Cerebellar cortex (tissue), 1 donor: ENCODE measurements at regions not wholly inside any gene's neighbourhood (a gene's known extent, or its start where the extent isn't known, plus 50 kb on each side); places are given as distances from the start of the nearest gene placed in this dataset.
A peak's percentile ranks its signal among the peaks of the same experiment; 100 is the strongest.

ENCODE experiments used
- DNase-seq: peaks from one replicate; pipeline ENCODE4 v3.0.0-alpha.2; 2015; ENCODE audit warnings: low spot score

DNA sequence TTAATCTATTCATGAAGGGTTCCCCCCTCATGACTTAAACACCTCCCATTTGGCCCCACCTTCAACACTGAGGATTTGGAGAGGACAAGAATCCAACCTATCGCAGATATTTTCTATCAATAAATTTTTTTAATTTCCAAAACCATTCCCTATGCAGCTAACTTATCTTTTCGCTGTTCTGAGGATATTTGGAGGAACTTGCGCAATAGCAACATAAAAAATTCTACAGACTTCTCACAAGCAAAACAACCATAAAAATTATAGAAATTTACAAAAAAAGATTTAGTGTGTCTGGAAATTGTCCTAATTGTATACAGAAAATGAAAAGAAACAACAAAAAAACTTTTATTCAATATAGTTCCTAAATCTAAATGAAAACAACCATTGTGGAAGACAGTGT, 1472.7 kb upstream of the ZEB2 start:
- DNase-seq: no peak

DNA sequence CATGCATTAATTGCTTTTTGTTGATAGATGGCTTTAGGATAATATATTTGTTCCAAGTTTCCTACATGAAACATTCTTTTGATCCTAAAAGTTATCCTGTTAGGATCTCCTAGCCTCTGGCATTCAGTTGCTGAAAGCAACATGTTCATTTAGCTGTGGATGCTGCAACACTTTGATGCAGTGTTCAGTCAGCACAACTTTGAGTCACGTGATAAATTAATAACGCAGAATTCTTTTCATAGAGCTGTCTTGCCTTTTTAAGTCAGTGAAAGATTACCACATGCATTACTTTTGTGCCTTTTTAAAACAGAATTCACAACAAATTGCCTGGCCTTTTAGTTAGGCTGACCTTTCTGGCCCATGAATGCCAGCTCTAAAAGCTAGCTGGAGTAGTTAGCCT, 1467.9 kb upstream of the ZEB2 start:
- no peak for DNase-seq

DNA sequence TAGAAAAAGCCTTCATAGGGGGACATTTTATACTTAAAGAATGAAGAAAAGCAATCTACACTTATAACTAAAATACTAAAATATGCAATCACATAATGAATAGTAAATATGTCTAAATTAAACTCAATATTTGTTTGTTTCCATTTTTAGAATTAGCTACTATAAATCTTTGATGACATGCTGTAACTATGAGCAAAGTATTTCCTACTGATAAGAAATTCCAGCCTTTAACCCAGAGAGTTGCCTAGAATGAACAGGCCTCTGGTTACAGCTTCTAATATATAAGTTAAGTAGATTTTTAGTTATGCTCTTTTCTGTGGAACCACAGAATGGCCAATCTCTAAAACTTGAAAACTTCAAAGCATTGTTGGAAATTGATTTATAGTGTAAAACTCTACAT, 1465.6 kb upstream of the ZEB2 start:
- no peak for DNase-seq

DNA sequence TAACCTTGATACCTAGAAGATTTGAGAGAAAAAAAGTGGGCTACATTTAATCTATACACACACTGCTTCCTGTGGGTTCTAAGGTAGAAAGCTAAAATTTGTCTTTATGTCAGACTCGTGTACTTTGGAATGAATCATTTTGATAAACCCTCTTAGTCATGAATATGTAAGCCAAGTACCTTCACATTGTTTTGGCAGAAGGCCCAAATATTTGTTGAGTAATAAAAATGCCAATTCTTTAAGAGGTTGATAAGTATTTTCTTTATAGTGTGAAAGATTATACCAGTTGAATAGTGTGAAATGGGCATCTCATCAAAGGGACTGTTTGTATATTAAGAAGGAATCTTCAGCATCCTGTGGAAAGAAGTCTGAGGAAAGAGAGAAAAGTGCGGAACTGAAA, 1464.7 kb upstream of the ZEB2 start:
- no peak for DNase-seq

DNA sequence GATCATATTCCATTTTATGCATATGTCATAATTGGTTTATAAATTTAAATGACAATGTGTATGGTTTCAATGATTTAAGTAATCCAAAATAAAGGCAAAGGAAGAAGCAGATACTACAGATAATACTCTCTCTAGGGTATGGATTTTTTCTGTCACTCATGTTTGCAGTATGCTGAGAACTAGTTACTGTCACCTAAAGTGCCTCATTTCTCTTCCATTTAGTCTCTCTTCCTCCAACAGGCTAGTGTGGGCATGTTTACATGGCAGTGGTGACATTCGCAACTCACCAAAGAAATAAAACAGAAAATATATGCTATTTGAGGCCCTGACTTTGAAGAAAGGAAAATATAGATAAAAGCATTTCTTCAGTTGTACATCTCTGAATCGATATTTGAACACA, 1460.4 kb upstream of the ZEB2 start:
- DNase-seq: no peak

DNA sequence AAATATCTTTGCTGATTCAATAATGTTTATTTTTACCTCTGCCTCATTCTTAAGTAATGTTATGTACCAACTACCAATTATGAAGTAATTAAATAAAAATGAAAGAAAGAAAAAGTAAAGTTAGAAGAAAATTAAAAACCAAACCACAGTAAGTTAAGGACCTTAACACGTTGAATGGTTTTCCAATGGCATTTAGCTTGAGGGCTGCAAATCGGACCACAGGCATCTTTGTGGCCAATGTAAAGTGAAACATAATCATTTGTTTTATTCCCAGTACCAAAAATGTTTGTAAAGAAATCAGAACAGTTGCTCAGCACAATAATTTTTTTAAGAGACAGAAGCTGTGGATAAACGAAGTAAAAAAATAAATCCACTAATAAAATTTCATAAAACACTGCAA, 1455.5 kb upstream of the ZEB2 start:
- DNase-seq: no peak

DNA sequence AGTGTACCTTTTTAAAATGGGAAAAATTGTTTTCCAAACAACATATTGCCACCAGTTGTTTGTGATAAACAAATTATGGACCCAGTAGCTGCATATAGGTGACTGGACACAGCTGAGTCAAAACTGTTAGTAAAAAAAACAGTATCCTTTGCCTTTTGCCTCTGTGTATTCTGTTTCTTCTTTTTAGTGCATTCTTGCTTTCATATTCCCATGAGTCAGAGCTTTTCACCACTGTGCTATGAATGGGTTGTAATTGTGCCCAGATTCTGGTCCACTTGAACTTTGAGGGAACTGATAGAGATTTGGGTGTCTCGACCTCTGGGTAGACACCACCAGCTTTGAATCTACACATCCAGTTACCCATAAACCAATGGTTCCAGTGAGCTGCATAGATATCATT, 1441.9 kb upstream of the ZEB2 start:
- no peak for DNase-seq

DNA sequence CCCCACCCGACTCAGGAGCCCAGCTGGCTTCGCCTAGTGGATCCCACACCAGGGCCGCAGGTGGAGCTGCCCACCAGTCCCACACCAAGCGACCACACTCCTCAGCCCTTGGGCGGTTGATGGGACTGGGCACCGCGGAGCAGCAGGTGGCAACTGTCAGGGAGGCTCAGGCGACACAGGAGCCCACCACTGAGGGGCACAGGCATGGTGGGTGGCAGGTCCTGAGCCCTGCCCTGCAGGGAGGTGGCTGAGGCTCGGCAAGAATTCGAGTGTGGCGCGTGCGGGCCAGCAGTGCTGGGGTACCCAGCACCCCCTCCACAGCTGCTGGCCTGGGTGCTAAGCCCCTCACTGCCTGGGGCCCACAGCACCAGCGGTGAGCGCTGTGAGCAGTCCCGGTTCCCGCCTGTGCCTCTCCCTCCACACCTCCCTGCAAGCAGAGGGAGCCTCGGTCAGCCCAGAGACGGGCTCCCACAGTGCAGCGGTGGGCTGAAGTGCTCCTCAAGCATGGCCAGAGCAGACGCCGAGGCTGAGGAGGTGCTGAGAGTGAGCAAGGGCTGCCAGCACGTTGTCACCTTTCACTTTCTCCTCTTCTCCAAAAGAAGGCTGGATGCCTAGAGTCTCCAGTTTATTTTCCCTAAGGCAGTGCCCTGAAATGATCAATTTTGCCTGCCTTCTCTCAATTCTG, 1440.7 kb upstream of the ZEB2 start:
- DNase-seq: no peak

DNA sequence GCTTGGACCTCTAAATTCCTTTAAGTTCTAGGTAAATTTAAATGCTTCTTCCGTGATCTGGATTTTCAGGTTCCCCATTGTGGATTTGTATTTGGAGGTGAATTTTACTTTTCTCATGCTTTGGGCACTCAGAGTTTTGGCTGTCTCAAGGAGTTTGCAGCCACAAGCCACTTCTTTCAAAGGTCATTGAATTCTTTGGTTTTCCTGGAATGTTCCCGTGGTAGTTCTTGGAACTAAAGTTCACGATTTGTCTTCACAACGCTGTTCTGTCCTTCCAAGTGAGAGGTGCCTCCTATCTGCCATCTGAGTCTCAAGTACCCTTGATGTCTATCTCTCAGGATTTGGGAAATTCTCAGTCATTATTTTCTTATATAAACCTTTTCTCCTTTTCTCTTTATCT, 1438.7 kb upstream of the ZEB2 start:
- DNase-seq: no peak

DNA sequence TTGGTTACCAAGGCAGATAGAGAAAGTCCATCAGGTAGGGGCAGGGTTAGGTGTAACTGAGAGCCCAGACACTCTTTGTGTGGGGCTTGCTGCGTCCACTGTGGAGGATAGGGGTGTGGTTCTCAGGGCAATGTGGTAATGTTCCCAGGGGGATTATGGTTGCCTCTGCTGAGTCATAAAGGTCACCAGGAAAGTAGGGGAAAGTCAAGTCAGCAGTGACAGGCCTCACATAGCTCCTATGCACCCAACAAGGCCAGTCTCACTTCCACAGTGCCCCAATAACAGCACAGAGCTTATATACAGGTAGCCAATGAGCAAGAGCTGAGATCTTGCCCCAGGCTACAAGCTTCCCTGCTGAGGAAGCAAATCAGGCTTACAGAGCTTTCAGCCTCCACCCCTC, 1438.0 kb upstream of the ZEB2 start:
- DNase-seq: no peak

DNA sequence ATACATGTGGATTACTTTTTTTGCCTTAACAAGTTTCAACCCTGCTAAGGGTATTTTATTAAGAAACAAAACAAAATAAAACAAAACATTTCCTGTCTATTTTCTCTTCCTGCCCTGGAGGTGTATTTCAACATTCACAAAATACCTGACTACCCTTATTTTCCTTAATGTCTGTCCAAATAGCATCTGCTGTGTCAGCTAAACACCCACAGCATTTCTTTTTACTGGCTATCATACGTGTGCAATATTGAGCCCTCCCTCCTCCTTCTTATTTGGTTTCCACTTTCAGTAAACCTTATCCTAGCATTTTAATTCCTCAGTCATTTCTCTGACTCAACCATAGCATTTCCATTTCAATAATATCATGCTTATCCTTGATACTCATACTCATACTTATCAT, 1420.0 kb upstream of the ZEB2 start:
- no peak for DNase-seq

DNA sequence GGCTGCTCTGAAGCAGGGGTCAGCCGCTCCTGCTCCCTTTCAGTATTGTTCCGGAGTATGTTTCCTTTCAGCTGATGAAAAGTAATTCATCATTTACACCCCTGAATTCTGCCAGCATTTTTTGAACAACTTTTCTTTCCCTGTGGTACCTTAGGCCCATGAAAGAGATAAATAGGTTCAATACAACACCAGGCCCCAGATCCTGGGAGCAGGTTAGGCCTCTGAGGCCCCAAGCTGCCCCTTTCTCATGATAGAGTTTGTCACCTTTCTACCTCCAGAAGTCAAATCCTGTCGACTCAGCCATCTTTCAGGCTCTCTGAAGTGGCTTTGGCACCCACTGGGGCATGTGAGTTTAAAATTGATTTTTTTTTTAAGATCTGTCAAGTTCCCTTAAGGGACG, 1415.1 kb upstream of the ZEB2 start:
- no peak for DNase-seq

DNA sequence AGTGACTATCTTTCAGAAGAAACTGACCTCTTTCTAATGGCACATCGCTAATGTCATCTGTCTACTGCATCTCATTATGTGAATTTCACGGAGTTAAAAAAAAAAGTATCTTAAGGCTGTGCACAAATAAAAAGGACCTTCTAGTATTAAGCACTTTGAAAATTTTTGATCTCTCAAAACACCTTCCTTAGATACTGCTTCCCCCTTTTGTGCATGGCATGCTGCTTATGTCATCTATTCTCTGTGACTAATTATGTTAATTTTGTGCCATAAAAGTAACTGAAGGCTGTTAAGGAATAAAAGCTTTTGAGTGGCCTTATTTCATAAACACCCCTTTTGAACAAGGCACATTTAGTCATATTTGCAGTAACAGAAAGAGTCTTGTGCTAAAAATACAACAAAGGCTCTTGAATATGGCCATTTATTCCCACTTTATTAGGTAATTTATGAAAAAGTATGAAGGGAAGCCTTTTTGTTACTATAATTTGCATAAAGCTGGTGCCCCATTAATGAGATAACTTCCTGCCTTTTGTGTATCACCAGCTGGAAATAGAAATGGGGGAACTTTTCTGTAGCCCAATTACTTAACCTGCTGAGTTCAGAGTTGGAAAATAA, 1412.0 kb upstream of the ZEB2 start:
- DNase-seq: peak; percentile 3

DNA sequence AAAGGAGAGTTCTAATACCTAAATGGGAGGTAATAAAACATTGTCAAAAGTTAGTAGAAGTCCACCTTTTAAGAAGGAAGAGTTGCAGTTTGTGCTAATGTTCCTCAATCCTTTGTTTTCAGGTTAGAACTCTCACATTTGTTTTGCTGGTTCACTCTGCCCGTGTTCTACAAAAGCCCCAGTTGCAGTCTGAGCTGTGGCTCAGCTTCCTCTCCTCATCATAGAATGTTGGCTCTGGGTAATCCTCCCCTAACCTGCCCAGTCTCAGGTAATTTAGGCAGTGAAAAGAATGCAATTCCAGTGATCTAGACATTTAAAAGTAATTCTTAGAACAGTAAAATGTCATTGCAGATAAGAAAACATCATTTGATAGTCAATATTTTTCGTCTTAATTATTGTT, 1410.4 kb upstream of the ZEB2 start:
- no peak for DNase-seq

DNA sequence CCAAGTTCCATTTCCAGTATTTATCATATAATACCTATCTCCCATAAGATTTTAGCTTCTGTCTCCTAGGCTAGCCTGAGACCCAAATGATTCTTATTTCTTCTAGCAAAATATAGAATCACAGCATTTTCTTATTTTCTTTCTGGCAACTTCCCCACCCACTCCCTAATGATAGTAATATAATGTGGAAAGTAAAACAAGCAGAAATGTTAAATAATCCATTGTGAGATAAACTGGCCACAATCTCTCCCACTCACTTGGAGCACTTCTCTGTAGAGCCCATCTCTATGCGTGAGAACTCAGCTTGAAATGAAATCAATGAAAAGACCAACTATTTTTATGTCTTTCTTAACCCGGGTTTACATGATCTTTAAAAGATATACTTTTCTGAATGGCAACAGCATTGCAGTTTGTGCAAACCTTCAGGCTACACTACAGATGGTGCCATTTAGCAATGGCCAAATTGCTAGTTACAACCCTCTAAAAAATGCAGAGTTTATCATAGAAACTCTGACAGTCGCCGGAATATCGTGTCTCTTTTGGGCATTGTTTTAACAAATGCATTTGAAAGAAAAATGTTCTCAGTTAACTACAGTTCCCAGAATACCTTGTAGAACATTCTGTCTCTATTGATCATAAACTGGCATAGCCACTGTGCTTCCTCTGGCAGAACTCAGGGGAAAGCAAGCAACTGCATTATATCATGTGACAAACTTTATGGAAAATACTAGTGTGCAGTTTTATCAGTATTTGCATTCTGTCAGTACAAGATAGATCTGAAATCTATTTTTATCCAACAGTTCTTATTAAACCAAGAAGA, 1407.4 kb upstream of the ZEB2 start:
- no peak for DNase-seq

DNA sequence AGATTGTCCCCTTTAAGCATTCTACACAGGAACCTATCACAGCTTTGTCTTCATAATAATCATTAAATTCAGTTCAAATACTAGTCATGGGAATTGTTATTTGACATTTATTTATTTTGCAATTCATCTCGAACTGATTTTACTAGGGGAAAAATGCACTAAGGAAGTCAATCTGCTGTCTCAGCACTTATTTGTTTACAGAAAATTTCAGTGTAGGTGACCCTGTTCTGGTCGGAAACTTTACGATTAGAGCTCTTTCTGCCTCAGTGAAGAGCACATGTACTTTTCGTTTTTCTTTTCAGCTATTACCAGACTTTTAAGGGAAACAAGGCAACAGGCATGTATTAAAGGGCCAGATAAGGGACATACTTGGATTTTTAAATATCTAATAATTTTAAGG, 1405.7 kb upstream of the ZEB2 start:
- DNase-seq: no peak

DNA sequence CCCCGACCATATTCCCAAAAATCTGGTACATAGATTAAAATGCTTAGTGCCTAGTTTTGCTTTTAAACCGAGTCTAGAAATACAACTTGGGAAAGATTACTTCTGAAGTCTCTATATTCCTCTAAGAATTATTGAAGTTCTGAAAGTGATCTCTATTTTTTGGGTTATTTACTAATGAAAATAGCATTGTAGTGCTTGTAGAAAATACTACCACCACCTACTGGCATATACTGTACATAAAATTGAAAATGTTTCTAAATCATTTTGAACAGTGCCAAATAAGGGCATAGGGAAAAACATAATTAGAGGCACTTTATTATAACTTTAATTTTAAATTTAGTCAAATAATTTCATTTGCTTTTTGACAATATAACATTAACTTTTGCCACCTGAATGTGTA, 1399.6 kb upstream of the ZEB2 start:
- no peak for DNase-seq

DNA sequence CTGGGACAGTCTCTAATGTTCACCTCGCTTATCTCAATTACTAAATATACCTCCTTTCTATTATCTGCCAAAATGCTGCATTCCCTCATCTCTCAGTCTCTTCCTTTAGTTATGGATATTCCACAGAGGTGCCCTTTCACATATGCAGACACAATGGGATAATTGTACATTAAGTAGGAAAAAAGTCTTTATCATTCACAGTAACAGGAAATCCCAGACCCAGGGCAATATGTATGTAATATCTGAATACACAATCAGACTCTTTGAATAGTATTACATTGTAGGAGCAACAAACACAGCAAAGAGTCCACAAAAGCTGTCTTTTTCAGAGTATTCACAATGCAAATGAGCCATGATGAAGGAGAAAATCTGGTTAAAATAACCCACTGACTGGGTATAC, 1399.0 kb upstream of the ZEB2 start:
- no peak for DNase-seq

DNA sequence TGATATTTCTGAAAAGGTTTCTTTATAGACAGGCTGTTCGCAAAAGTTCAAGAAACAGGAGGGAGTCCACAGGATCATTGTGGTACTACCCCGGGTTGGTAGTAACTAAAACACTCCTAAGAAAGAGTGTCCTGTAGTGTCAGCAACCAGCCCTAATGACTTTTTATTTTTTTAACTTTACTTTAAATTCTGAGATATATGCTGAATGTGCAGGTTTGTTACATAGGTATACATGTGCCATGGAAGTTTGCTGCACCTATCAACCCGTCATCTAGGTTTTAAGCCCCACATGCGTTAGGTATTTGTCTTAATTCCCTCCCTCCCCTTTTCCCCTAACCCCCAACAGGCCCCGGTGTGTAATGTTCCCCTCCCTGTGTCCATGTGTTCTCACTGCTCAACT, 1396.9 kb upstream of the ZEB2 start:
- no peak for DNase-seq

DNA sequence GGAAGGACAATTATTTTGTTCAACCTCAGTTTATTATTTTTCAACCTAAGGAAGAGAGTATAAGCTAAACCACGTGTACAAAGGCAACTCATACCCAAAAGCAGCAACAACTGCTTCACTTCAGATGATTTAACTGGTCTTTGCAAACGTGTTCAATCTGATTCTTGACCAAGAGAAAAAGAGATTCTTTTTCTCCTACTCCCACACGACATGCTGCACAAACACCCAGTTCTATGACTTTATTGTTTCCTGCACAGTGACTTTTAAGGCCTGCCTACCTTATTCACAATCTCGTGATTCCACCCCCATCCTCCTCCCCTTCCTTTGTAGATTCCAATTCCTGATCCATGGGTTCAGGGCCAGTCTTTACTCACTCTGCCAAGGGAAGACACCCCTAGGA, 1394.8 kb upstream of the ZEB2 start:
- DNase-seq: no peak

DNA sequence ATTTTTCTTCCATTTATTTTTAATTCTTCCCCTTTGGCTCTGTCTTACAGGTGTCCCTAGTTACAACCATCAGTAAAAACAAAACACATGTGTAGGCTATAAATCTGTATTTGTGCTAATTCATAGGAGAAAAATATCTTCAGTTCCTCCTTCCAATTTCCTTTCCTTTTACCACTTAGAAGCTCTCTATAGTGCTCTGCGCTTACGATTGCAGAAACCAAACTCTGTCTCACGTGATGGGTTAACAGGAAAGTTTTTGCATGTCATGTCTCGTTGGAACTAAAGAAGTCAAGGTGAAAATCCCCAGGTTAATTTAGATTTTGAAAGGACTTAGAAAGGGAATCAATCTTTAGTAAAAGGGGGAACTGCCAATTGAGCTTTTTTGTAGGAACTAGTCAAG, 1390.5 kb upstream of the ZEB2 start:
- DNase-seq: no peak

DNA sequence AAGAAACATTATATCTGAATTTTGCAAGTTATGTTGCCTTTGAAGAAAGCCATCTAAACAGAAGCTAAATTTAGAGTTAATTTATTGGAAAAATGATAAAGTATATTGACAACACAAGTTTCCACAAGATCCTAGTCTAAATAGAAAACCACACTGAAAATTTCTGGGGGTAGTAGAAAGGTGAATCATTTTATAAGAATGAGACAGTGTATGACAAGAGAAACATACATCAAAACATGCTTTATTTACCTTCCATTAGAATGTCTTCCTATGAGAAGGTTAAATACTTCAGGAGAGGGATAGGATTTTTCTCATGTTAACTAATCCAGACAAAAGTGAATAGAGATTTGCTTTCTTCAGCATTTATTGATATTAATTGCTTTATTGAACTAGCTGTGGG, 1389.8 kb upstream of the ZEB2 start:
- DNase-seq: no peak

DNA sequence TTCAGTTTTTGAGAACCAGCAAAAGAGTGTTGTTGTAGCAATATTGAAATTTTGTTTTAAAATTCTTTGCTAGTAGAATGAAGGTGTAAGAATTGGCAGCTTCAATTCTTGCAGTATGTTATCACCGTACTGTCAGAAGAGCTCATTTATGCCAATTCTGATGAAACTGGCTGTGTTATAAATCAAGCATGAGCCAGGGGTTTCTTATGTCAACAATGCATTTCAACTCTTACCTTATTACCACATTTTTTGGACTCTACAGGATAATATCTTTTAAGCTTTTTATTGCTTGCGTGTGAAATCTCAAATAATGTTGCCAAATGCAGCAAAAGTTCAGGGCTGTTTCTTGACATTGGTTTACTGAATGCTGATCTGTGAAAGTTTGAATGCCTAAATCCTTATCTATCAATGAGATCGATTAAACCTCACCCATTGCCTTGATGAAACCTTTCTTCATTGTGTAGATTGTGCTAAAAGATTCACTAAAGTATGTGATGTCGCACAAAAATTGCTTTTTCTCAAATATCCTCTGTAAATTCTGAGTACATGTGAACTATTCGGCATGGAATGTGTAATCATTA, 1389.3 kb upstream of the ZEB2 start:
- no peak for DNase-seq
